ENCODE measurements at regions not wholly inside any gene's neighbourhood (a gene's known extent, or its start where the extent isn't known, plus 50 kb on each side); places are given as distances from the start of the nearest gene placed in this dataset.
"Not testable (repeated sequence)": the region's sequence is repeated elsewhere in the genome, so short reads cannot be mapped to it uniquely, and the experiment has no call there.

GRCh38 chr16:59450513-59450912 is 716.4 kb upstream of the GOT2 start:
- DNase-seq: not testable (repeated sequence)

GRCh38 chr16:59440502-59440901 is 706.4 kb upstream of the GOT2 start:
- DNase-seq: no peak

GRCh38 chr16:59432896-59433295 is 698.8 kb upstream of the GOT2 start:
- DNase-seq: no peak

GRCh38 chr16:59432276-59432675 is 698.2 kb upstream of the GOT2 start:
- no peak for DNase-seq

GRCh38 chr16:59424714-59425273 is 690.7 kb upstream of the GOT2 start:
- DNase-seq: no peak

- DNase-seq: no peak
Observed at GRCh38 chr16:59411961-59412841, 678.1 kb upstream of the GOT2 start.

- no peak for DNase-seq
Observed at GRCh38 chr16:59410451-59410850, 676.3 kb upstream of the GOT2 start.

GRCh38 chr16:59405802-59406201 is 671.7 kb upstream of the GOT2 start:
- no peak for DNase-seq

- no peak for DNase-seq
Observed at GRCh38 chr16:59404509-59404908, 670.4 kb upstream of the GOT2 start.

- DNase-seq: no peak
Observed at GRCh38 chr16:59400830-59401229, 666.7 kb upstream of the GOT2 start.

GRCh38 chr16:59397638-59398037 is 663.5 kb upstream of the GOT2 start:
- DNase-seq: no peak

- DNase-seq: no peak
Observed at GRCh38 chr16:59394526-59394925, 660.4 kb upstream of the GOT2 start.

- no peak for DNase-seq
Observed at GRCh38 chr16:59392911-59393310, 658.8 kb upstream of the GOT2 start.

GRCh38 chr16:59391617-59392364 is 657.7 kb upstream of the GOT2 start:
- DNase-seq: no peak

- no peak for DNase-seq
Observed at GRCh38 chr16:59385959-59386358, 651.8 kb upstream of the GOT2 start.

GRCh38 chr16:59385491-59385890 is 651.4 kb upstream of the GOT2 start:
- no peak for DNase-seq

- DNase-seq: no peak
Observed at GRCh38 chr16:59373632-59374031, 639.5 kb upstream of the GOT2 start.

- no peak for DNase-seq
Observed at GRCh38 chr16:59370717-59371116, 636.6 kb upstream of the GOT2 start.

- DNase-seq: no peak
Observed at GRCh38 chr16:59369523-59369922, 635.4 kb upstream of the GOT2 start.

- DNase-seq: no peak
Observed at GRCh38 chr16:59368586-59368985, 634.5 kb upstream of the GOT2 start.

- no peak for DNase-seq
Observed at GRCh38 chr16:59356709-59357108, 622.6 kb upstream of the GOT2 start.

GRCh38 chr16:59356144-59356543 is 622.0 kb upstream of the GOT2 start:
- no peak for DNase-seq

GRCh38 chr16:59355704-59356103 is 621.6 kb upstream of the GOT2 start:
- no peak for DNase-seq
